SK-N-MC (cell line): ENCODE measurements at regions not wholly inside any gene's neighbourhood (a gene's known extent, or its start where the extent isn't known, plus 50 kb on each side); places are given as distances from the start of the nearest gene placed in this dataset.

Experiments
- EZH2 ChIP-seq: fragments of 200-600 bp; sonication (generic); IDR thresholded peaks from one replicate; pipeline ENCODE4 v1.6.1; 2017; ENCODE audit warnings: antibody characterized with exemption
- FOXP2 ChIP-seq: optimal IDR thresholded peaks from 2 replicates; pipeline ENCODE3; 2011; ENCODE audit warnings: mild to moderate bottlenecking, moderate library complexity; ENCODE audit not compliant: insufficient read depth; ENCODE audit errors: extremely low read length, control extremely low read depth
- POLR2AphosphoS5 ChIP-seq: IDR thresholded peaks from 2 replicates; pipeline ENCODE4 v1.6.1; 2012; ENCODE audit warnings: mild to moderate bottlenecking, low read depth, low read length, borderline replicate concordance

- TF ChIP-seq POLR2AphosphoS5 (no peak), EZH2 (no peak), FOXP2 (no peak)
These were observed 297.3 kb upstream of the LMCD1 start for GRCh38 chr3:8204331-8204730.
